PC-3 (cell line): ENCODE measurements at regions not wholly inside any gene's neighbourhood (a gene's known extent, or its start where the extent isn't known, plus 50 kb on each side); places are given as distances from the start of the nearest gene placed in this dataset.
A peak's percentile ranks its signal among the peaks of the same experiment; 100 is the strongest.
"Not testable (repeated sequence)": the region's sequence is repeated elsewhere in the genome, so short reads cannot be mapped to it uniquely, and the experiment has no call there.

Source experiments
- ATAC-seq: fragments of 200-7000 bp; cut with Tn5 transposase; 2 replicates; pipeline ENCODE4 v1.9.1; 2020; ENCODE audit warnings: mild to moderate bottlenecking, moderate library complexity
- BruUV-seq: library from RNA; stranded (reverse); fragments of 400-500 nt; replicated peaks from 2 replicates; lab custom pipeline; 2021; lab: Mats Ljungman, UMichigan
- CTCF ChIA-PET: fragments of 300-600 bp; sonication (Branson Sonifier 250); formaldehyde crosslinking; loops from one replicate; lab custom pipeline; 2022; ENCODE audit warnings: antibody characterized with exemption; lab: Charles Lee
- POLR2A ChIA-PET: fragments of 300-600 bp; sonication (Branson Sonifier 250); formaldehyde crosslinking; loops from one replicate; lab custom pipeline; 2022; ENCODE audit warnings: antibody characterized with exemption; ENCODE audit not compliant: unreplicated experiment; lab: Charles Lee
- DNase-seq: peaks from one replicate; pipeline ENCODE4 v3.0.0-alpha.2; 2015
- H2AFZ ChIP-seq: fragments of 300-600 bp; sonication (generic); 2 replicates; pipeline ENCODE4 v1.6.0; 2016; ENCODE audit warnings: antibody characterized with exemption, low read length
- H3F3A ChIP-seq: fragments of 300-600 bp; sonication (generic); one replicate; pipeline ENCODE4 v1.6.0; 2017; ENCODE audit warnings: antibody characterized with exemption, low read length, control low read depth, mild to moderate bottlenecking; ENCODE audit not compliant: unreplicated experiment
- H3K27ac ChIP-seq: fragments of 300-600 bp; sonication (generic); 2 replicates; pipeline ENCODE4 v1.5.1; 2016; ENCODE audit warnings: mild to moderate bottlenecking, low read length
- H3K27me3 ChIP-seq: fragments of 300-600 bp; sonication (generic); 2 replicates; pipeline ENCODE4 v1.6.1; 2016; ENCODE audit warnings: low read length, mixed read lengths
- H3K36me3 ChIP-seq: fragments of 300-600 bp; sonication (generic); 2 replicates; pipeline ENCODE4 v1.6.1; 2016; ENCODE audit warnings: low read depth, mixed run types, low read length, mixed read lengths
- H3K4me1 ChIP-seq: fragments of 300-600 bp; sonication (generic); 2 replicates; pipeline ENCODE4 v1.5.1; 2016; ENCODE audit warnings: low read length; ENCODE audit not compliant: insufficient read depth
- H3K4me2 ChIP-seq: fragments of 300-600 bp; sonication (generic); 2 replicates; pipeline ENCODE4 v1.6.0; 2016; ENCODE audit warnings: low read length
- H3K4me3 ChIP-seq: fragments of 300-600 bp; sonication (generic); 2 replicates; pipeline ENCODE4 v1.5.1; 2016; ENCODE audit warnings: mild to moderate bottlenecking, low read length, mixed read lengths
- H3K79me2 ChIP-seq: fragments of 300-600 bp; sonication (generic); 2 replicates; pipeline ENCODE4 v1.6.1; 2017; ENCODE audit warnings: low read length, mixed read lengths
- H3K9ac ChIP-seq: fragments of 300-600 bp; sonication (generic); 2 replicates; pipeline ENCODE4 v1.6.0; 2016; ENCODE audit warnings: mild to moderate bottlenecking, low read length
- H3K9me2 ChIP-seq: fragments of 300-600 bp; sonication (generic); replicated peaks from 2 replicates; pipeline ENCODE4 v1.6.1; 2016; ENCODE audit warnings: mixed run types, low read length, mixed read lengths
- H3K9me3 ChIP-seq: fragments of 300-600 bp; sonication (generic); 2 replicates; pipeline ENCODE4 v1.6.1; 2016; ENCODE audit warnings: low read length, mixed read lengths
- H4K20me1 ChIP-seq: fragments of 300-600 bp; sonication (generic); 2 replicates; pipeline ENCODE4 v1.6.1; 2016; ENCODE audit warnings: low read length, mixed read lengths
- EZH2 ChIP-seq: fragments of 300-600 bp; sonication (generic); IDR thresholded peaks from one replicate; pipeline ENCODE4 v1.6.1; 2017; ENCODE audit warnings: antibody characterized with exemption, mild to moderate bottlenecking, low read length; ENCODE audit not compliant: unreplicated experiment
- EZH2phosphoT487 ChIP-seq: fragments of 300-600 bp; sonication (generic); IDR thresholded peaks from 2 replicates; pipeline ENCODE4 v1.6.1; 2018; ENCODE audit warnings: mild to moderate bottlenecking, antibody characterized with exemption, low read length, borderline replicate concordance
- intact Hi-C: fragments of 100-400 bp; cut with micrococcal nuclease; formaldehyde crosslinking; loops from 2 replicates; pipeline ENCODE4 v1.9.0; 2023
- TF ChIP-seq, protein P1 (sequence below): fragments of 300-600 bp; sonication (generic); conservative IDR thresholded peaks from 2 replicates; pipeline ENCODE4 v1.5.1; 2017; ENCODE audit warnings: antibody characterized with exemption, low read depth, mild to moderate bottlenecking, low read length

GRCh38 chr11:86729576-86729975, 57.2 kb upstream of the ME3 start:
- DNase-seq, H3K4me2 ChIP-seq, H3K27me3 ChIP-seq, H3K9ac ChIP-seq, CTCF ChIA-PET, ATAC-seq, BruUV-seq, POLR2A ChIA-PET, intact Hi-C loops, H2AFZ ChIP-seq, H3K9me2 ChIP-seq, H3K36me3 ChIP-seq, H3K4me3 ChIP-seq, H3K9me3 ChIP-seq, H3K27ac ChIP-seq, H3F3A ChIP-seq, H3K79me2 ChIP-seq, H4K20me1 ChIP-seq: not testable (repeated sequence)
- peaks cover 19% of the 10 kb centered on the region for H3K4me1 ChIP-seq

GRCh38 chr11:86728562-86728961, 56.1 kb upstream of the ME3 start:
- CTCF ChIA-PET, result no interaction called here
- H3K27ac ChIP-seq, result no peak overlapping the region

GRCh38 chr11:86726770-86727504, 54.5 kb upstream of the ME3 start:
- Histone ChIP-seq H3K9ac (no peak overlapping the region), H3F3A (no peaks in the 10 kb centered on the region), H3K4me3 (no peak overlapping the region), H2AFZ (no peak overlapping the region), H3K79me2 (no peaks in the 10 kb centered on the region), H3K27ac (peak overlapping the region; percentile 65), H3K9me2 (no peaks in the 10 kb centered on the region), H3K9me3 (peaks cover 10% of the 10 kb centered on the region; the same call in 1 of the 2 replicates), H3K36me3 (peaks cover 6% of the 10 kb centered on the region), H3K4me2 (no peak overlapping the region), H3K27me3 (no peaks in the 10 kb centered on the region), H4K20me1 (no peaks in the 10 kb centered on the region), H3K4me1 (peaks cover 25% of the 10 kb centered on the region)
- TF ChIP-seq EZH2, result no peak
- TF ChIP-seq, protein P1, sequence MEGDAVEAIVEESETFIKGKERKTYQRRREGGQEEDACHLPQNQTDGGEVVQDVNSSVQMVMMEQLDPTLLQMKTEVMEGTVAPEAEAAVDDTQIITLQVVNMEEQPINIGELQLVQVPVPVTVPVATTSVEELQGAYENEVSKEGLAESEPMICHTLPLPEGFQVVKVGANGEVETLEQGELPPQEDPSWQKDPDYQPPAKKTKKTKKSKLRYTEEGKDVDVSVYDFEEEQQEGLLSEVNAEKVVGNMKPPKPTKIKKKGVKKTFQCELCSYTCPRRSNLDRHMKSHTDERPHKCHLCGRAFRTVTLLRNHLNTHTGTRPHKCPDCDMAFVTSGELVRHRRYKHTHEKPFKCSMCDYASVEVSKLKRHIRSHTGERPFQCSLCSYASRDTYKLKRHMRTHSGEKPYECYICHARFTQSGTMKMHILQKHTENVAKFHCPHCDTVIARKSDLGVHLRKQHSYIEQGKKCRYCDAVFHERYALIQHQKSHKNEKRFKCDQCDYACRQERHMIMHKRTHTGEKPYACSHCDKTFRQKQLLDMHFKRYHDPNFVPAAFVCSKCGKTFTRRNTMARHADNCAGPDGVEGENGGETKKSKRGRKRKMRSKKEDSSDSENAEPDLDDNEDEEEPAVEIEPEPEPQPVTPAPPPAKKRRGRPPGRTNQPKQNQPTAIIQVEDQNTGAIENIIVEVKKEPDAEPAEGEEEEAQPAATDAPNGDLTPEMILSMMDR, result no peak
- TF ChIP-seq EZH2phosphoT487, result no peak
- no peak for DNase-seq
- CTCF ChIA-PET, result no interaction called here
- intact Hi-C loops, result no loop called here
- POLR2A ChIA-PET, result no interaction called here
- no TSS peak for BruUV-seq
- ATAC-seq, result no peak

More at GRCh38 chr11:86728562-86728961, 56.1 kb upstream of the ME3 start:
- Histone ChIP-seq H3K36me3 (no peaks in the 10 kb centered on the region), H3K27me3 (no peaks in the 10 kb centered on the region), H2AFZ (no peak overlapping the region), H3K9me3 (no peaks in the 10 kb centered on the region), H3K9ac (no peak overlapping the region), H3K4me3 (no peak overlapping the region), H3K9me2 (no peaks in the 10 kb centered on the region), H4K20me1 (no peaks in the 10 kb centered on the region), H3F3A (no peaks in the 10 kb centered on the region), H3K4me1 (peaks cover 19% of the 10 kb centered on the region), H3K79me2 (no peaks in the 10 kb centered on the region), H3K4me2 (no peak overlapping the region)
- intact Hi-C loops, result no loop called here
- POLR2A ChIA-PET, result no interaction called here
- TF ChIP-seq EZH2phosphoT487, result no peak
- no peak for TF ChIP-seq EZH2
- TF ChIP-seq, protein P1, result no peak
- BruUV-seq, result no TSS peak
- ATAC-seq (no peak), DNase-seq (no peak)
